ENCODE measurements at regions not wholly inside any gene's neighbourhood (a gene's known extent, or its start where the extent isn't known, plus 50 kb on each side); places are given as distances from the start of the nearest gene placed in this dataset.

- Mint-ChIP-seq H3K27me3 (ENCODE audit: insufficient read depth, unreplicated experiment) (no peaks in the 10 kb centered on the region), H3K9me3 (ENCODE audit: unreplicated experiment) (no peaks in the 10 kb centered on the region), H3K27ac (ENCODE audit: unreplicated experiment) (no peak overlapping the region), H3K4me3 (ENCODE audit: unreplicated experiment) (no peak overlapping the region), H3K4me1 (ENCODE audit: low read depth, unreplicated experiment) (no peaks in the 10 kb centered on the region), H3K36me3 (ENCODE audit: insufficient read depth, unreplicated experiment) (no peaks in the 10 kb centered on the region)
- ChIA-PET POLR2A (no interaction called here), CTCF (no interaction called here)
- Histone ChIP-seq H3K27me3 (replicated peaks; ENCODE audit: control insufficient read depth, insufficient read depth, low read length) (no peaks in the 10 kb centered on the region), H3K36me3 (ENCODE audit: control insufficient read depth, insufficient read depth, low read length) (no peaks in the 10 kb centered on the region), H3K9me3 (no peaks in the 10 kb centered on the region), H3K4me1 (no peaks in the 10 kb centered on the region), H3K4me3 (ENCODE audit: low read depth, low read length) (no peak overlapping the region)
- intact Hi-C loops (cut with micrococcal nuclease; ENCODE audit: unreplicated experiment), result no loop called here
- no peak for DNase-seq
- no TSS peak for BruUV-seq (replicated peaks)
- TF ChIP-seq CTCF (IDR thresholded peaks at IDR 0.05; ENCODE audit: insufficient read depth in 1 of 2, low read depth in 1 of 2, low read length in 1 of 2, severe bottlenecking in 1 of 2, unreplicated experiment in 1 of 2), result no peak
Measured at GRCh38 chr18:46265196-46266156, 161.3 kb downstream of the HAUS1 start.

GRCh38 chr18:46266473-46266872, 162.3 kb downstream of the HAUS1 start:
- H3K4me3 Mint-ChIP-seq (ENCODE audit: unreplicated experiment), result no peak overlapping the region
- no peaks in the 10 kb centered on the region for H3K27me3 Mint-ChIP-seq (ENCODE audit: insufficient read depth, unreplicated experiment)
- Histone ChIP-seq H3K9me3 (no peaks in the 10 kb centered on the region), H3K27me3 (replicated peaks; ENCODE audit: control insufficient read depth, insufficient read depth, low read length) (no peaks in the 10 kb centered on the region), H3K36me3 (ENCODE audit: control insufficient read depth, insufficient read depth, low read length) (no peaks in the 10 kb centered on the region), H3K4me3 (ENCODE audit: low read depth, low read length) (no peak overlapping the region), H3K4me1 (no peaks in the 10 kb centered on the region)
- H3K36me3 Mint-ChIP-seq (ENCODE audit: insufficient read depth, unreplicated experiment), result no peaks in the 10 kb centered on the region
- intact Hi-C loops (cut with micrococcal nuclease; ENCODE audit: unreplicated experiment), result no loop called here
- no peaks in the 10 kb centered on the region for H3K4me1 Mint-ChIP-seq (ENCODE audit: low read depth, unreplicated experiment)
- no peaks in the 10 kb centered on the region for H3K9me3 Mint-ChIP-seq (ENCODE audit: unreplicated experiment)
- POLR2A ChIA-PET, result no interaction called here
- TF ChIP-seq CTCF (IDR thresholded peaks at IDR 0.05; ENCODE audit: insufficient read depth in 1 of 2, low read depth in 1 of 2, low read length in 1 of 2, severe bottlenecking in 1 of 2, unreplicated experiment in 1 of 2), result no peak
- H3K27ac Mint-ChIP-seq (ENCODE audit: unreplicated experiment), result no peak overlapping the region
- DNase-seq, result no peak
- CTCF ChIA-PET, result no interaction called here
- no TSS peak for BruUV-seq (replicated peaks)

GRCh38 chr18:46268671-46269070, 164.5 kb downstream of the HAUS1 start:
- Mint-ChIP-seq H3K27ac (ENCODE audit: unreplicated experiment) (no peak overlapping the region), H3K36me3 (ENCODE audit: insufficient read depth, unreplicated experiment) (no peaks in the 10 kb centered on the region), H3K4me3 (ENCODE audit: unreplicated experiment) (no peak overlapping the region), H3K4me1 (ENCODE audit: low read depth, unreplicated experiment) (no peaks in the 10 kb centered on the region), H3K9me3 (ENCODE audit: unreplicated experiment) (no peaks in the 10 kb centered on the region), H3K27me3 (ENCODE audit: insufficient read depth, unreplicated experiment) (no peaks in the 10 kb centered on the region)
- BruUV-seq (replicated peaks), result no TSS peak
- Histone ChIP-seq H3K4me1 (no peaks in the 10 kb centered on the region), H3K9me3 (no peaks in the 10 kb centered on the region), H3K36me3 (ENCODE audit: control insufficient read depth, insufficient read depth, low read length) (no peaks in the 10 kb centered on the region), H3K27me3 (replicated peaks; ENCODE audit: control insufficient read depth, insufficient read depth, low read length) (no peaks in the 10 kb centered on the region), H3K4me3 (ENCODE audit: low read depth, low read length) (no peak overlapping the region)
- POLR2A ChIA-PET, result no interaction called here
- intact Hi-C loops (cut with micrococcal nuclease; ENCODE audit: unreplicated experiment), result no loop called here
- no peak for TF ChIP-seq CTCF (IDR thresholded peaks at IDR 0.05; ENCODE audit: insufficient read depth in 1 of 2, low read depth in 1 of 2, low read length in 1 of 2, severe bottlenecking in 1 of 2, unreplicated experiment in 1 of 2)
- CTCF ChIA-PET, result no interaction called here
- DNase-seq, result no peak

Data from Caco-2 (cell line).